DLD1 (cell line): ENCODE measurements at regions not wholly inside any gene's neighbourhood (a gene's known extent, or its start where the extent isn't known, plus 50 kb on each side); places are given as distances from the start of the nearest gene placed in this dataset.
"Not testable (repeated sequence)": the region's sequence is repeated elsewhere in the genome, so short reads cannot be mapped to it uniquely, and the experiment has no call there.

Experiments used
- in situ Hi-C: cut with HindIII; loops from 2 replicates; pipeline ENCODE4 v1.10.0; 2017; ENCODE audit warnings: low sequenced_read_pairs

DNA sequence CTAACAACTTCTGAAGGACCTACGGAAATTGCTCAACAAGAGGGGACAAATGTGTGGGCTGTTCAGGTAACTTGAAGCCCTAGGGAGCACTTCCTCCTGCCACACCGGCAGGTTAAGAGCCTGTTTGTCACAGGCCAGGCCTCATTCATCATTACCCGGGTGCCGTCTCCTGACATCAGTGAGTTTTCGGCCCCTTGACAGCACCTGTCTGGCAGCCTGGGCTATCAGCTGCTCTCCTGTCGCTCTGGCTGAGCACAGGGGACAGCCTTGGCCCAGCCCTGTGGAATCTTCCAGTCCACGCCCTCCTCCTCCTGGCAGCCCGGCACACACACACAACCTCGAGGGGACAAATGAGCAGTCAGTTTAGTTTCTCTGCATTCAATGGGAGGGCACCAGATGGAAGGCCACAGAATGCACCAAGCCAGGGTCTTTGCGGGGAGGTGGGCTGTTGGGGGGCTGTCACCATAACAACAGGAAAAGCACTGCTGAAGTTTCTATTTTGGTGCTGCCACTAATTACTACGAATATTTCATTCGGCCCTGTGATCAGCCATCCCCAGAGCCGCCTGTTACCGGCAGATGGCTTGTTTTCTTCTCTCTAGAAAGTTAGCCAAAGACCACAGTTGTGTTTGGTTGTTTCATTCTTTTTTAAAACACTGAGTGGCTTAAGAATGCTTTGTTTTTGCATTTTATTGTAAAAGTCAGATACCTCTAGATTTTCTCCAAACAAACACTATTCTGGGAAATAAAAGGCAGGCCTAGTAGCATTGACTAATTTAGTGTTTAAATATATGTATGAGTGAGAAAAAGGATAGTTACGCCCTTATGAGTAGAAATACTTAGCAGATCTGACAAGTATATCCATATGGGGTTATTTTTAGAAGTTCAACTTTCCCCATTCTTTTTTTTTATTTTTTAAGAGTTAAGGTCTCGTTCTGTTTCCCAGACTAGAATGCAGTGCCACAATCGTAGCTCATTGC lies 189.9 kb upstream of the NDUFV2 start:
- in situ Hi-C loops = no loop called here

DNA sequence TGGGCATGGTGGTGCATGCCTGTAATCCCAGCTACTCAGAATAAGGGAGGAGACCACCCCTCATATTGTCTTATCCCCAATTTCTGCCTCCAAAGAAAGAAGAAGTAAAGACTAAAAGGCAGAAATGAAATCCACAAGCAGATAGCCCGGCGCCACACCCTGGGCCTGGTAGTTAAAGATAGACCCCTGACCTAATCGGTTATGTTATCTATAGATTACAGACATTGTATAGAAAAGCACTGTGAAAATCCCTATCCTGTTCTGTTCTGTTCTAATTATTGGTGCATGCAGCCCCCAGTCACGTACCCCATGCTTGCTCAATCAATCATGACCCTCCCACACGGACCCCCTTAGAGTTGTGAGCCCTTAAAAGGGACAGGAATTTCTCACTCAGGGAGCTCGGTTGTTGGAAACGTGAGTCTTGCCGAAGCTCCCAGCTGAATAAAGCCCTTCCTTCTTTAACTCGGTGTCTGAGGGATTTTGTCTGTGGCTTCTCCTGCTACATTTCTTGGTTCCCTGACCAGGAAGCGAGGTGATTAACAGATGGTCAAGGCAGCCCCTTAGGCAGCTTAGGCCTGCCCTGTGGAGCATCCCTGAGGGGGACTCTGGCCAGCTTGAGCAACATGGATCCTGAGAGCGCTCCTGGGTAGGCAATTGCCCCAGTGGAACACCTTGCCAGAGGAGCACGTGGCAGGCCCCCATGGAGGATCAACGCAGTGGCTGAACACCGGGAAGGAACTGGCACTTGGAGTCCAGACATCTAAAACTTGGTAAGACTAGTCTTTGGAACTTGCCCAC lies 188.7 kb upstream of the NDUFV2 start:
- in situ Hi-C loops = not testable (repeated sequence)

DNA sequence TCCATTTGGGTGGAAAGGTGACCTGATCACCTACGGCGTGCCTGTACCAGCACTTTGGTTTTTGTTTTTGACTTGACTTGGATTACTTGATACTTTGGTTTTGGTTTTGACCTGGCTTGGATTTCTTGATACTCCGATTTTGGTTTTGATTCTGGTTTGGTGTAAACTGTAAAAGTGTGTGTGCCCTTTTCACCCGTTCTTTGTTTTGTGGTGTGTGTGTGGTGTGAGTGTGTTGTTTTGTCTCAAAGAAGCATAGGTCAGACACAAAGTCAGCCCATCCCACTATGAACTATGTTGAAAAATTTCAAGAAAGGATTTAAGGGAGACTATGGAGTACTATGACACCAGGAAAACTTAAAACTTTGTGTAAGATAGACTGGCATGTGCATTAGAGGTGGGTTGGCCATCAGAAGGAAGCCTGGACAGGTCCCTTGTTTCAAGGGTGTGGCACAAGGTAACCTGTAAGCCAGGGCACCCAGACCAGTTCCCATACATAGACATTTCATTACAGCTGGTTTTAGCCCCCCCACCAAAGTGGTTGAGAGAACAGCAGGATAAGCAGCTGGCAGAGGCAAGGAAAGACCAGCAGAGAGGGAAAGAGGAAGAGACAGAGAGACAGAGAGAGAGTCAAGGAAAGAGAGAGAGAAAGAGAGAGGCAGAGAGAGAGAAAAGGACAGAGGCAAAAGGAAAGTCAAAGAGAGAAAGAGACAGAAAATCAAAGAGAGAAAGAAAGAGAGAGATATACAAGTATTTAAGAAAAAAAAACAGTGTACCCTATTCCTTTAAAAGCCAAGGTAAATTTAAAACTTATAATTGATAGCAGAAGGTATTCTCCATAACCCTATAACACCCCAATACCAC lies 187.9 kb upstream of the NDUFV2 start:
- in situ Hi-C loops = not testable (repeated sequence)

DNA sequence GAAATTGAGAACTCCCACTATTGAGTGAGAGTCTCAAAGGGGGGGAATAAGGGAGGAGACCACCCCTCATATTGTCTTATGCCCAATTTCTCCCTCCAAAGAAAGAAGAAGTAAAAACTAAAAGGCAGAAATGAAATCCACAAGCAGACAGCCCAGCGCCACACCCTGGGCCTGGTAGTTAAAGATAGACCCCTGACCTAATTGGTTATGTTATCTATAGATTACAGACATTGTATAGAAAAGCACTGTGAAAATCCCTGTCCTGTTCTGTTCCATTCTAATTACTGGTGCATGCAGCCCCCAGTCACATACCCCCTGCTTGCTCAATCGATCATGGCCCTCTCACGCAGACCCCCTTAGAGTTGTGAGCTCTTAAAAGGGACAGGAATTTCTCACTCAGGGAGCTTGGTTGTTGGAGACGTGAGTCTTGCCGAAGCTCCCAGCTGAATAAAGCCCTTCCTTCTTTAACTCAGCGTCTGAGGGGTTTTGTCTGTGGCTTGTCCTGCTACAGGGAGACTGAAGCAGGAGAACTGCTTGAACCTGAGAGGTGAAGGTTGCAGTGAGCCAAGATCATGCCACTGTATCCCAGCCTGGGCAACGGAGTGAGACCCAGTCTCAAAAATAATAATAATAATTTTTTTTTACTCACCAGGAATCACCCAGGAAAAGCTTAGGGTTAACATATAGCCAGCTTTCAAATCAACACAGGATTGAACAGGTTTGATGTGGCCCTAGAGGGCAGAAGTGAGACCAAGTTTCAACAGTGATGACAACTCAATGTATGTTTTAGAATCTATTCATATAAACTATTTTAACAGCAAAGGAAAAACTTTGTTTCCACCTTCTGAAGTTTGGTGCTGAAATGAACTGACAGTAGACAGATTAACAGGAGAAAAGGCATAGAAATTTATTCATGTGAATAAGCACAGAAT lies 181.4 kb upstream of the NDUFV2 start:
- in situ Hi-C loops = not testable (repeated sequence)

DNA sequence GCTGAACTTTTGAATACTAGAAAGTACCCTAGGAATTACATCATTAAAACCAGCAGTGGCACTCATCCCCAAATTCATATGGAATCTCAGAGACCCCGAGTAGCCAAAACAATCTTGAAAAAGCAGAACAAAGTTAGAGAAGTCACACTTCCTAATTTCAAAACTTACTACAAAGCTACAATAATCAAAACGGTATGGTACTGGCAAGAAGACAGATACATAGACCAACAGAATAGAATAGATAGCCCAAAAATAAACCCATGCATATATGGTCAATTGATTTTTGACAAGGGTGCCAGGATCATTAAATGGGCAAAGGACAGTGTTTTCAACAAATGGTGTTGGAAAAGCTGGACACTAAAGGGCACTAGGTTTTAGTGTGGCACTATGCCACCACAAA lies 176.0 kb upstream of the NDUFV2 start:
- in situ Hi-C loops = no loop called here

DNA sequence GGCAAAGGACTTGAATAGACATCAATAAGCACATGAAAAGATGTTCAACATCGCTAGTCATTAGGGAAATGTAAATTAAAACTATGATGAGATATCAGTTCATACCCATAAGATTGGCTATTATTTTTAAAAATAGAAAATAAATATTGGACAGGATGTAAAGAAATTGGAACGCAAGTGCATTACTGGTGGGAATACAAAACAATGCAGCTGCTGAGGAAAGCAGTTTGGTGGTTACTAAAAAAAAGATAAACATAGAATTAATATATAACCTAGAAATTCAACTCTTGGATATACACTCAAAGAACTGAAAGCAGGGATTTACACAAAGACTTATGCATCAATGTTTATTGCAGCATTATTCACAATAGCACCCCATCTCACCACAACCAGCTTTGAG lies 174.5 kb upstream of the NDUFV2 start:
- in situ Hi-C loops = no loop called here

DNA sequence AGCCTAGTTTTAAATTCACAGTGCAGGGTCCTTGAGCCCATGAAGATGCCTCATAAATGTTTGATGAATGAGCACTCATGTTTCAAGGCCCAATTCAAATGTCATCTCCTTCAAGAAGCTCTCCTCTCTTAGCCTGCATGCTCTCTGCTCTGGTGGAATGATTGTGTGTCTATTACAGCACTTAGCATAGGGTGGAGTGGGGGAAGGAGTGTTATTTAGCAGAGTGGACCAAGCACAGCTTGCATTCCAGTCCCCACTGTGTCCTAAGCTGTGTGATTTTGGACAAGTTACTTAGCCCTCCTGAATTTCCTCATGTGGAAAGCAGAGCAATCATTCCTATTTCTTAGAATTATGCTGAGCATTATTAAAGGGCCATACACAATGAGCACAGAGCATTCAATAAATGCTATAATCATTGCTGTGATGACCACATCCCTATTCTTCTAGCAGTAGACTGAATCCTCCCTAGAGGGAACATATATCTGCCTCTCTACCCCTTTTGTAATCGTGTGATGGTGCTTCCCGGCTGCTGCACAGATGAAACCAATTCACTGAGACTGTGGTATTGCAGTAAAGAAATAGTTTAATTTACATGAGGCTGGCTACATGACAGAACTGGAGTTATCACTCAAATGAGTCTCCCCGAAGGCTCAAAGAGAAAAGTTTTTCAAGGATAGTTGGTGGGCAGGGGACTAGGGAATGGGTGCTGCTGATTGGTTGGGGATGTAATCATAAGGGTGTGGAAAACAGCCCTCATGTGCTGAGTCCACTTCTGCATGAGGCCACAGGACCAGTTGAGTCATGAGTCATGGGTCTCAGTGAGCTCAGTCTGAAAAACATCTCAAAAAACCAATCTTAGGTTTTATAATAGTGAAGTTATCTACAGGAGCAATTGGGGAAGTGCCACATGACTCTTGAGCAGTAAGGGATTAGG lies 173.4 kb upstream of the NDUFV2 start:
- in situ Hi-C loops = no loop called here

DNA sequence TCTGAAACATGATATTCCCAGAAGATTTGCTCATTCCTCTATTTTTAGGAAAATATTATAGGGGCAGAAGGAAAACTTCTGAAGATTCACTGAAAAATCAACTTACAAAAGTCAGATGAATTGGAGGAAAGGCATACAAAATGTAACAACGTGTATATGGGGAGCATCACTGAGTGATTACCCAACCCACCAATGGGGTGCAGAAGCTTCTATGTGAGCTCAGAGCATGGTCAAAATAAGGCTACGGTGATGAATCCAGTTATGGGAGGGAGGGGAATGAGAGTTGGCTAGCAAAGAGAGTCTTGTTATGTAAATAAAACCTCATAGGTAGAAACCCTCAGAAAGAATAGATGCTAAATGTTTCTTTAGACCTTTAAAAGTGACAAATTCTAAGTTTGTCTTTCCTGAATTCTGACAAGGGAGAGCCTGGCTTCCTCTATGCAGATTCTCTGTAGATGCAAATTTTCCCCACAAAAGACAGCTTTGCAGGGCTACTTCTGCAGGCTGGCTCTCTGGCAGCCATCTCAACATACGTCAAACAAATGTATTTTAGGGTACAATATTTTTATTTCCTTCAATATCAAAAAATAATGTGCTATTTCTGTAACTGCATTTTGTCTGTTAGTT lies 171.4 kb upstream of the NDUFV2 start:
- in situ Hi-C loops = no loop called here

DNA sequence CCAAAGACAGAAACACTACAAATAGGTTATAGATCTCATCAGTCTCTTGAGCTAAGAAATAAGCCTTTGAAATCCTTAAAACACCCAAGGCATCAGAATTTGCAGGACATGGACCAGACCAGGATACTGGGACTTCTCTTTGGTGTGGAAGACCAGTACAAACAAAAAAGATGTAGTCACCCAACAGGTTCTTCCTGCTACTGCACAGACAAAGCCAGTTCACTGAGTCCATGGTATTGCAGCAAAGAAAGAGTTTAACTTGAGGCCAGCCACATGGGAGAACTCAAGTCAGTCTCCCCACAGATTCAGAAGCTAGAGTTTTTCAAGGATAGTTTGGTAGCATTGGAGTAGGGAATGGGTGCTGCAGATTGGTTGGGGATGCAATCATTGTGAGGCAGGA lies 169.6 kb upstream of the NDUFV2 start:
- in situ Hi-C loops = no loop called here

DNA sequence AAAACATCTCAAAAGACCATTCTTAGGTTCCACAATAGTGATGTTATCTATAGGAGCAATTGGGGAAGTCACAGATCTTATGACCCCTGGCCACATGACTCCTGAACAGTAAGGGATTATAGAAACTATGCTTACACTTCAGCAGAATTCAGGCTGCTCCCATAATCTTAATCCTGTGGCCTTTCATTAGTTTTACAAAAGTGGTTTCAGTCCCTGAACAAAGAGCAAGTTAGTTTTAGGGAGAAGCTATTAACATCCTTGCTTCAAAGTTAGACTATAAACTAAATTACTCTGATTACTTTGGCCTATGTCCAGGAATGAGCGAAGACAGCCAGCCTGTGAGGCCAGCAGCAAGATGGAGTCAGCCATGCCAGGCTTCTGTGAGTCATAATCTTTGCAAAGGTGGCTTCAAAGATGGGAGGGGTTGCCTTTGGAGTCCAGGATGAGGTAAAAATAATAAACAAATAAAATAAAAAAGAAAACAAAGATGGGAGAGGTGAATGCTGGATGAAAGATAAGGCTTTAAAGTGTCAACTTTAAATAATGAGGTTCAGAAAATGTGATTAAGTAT lies 168.7 kb upstream of the NDUFV2 start:
- in situ Hi-C loops = no loop called here

DNA sequence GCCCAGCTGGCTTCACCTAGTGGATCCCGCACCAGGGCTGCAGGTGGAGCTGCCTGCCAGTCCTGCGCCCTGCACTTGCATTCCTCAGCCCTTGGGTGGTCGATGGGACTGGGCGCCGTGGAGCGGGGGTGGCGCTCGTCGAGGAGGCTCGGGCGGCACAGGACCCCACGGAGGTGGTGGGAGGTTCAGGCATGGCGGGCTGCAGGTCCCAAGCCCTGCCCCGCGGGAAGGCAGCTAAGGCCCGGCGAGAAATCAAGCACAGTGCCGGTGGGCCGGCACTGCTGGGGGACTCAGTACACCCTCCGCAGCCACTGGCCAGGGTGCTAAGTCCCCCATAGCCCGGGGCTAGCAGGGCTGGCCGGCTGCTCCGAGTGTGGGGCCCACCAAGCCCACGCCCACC lies 167.2 kb upstream of the NDUFV2 start:
- in situ Hi-C loops = not testable (repeated sequence)

DNA sequence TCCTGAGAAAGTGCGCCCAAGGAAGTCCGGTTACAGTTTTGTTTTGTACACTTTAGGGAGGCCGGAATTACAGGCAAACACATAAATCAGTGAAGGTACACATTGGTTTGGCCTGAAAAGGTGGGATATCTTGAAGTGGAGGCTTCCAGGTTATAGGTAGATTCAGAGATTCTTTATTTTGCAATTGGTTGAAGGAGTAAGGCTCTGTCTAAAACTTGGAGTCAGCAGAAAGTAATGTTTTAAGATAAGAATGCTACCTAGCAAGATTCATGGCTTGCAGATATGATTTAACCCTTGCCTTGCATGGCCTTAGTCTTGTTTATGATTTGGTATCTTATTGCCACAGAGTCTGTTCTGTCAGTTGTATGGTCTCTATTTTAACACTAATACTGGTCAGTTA lies 165.9 kb upstream of the NDUFV2 start:
- in situ Hi-C loops = no loop called here

DNA sequence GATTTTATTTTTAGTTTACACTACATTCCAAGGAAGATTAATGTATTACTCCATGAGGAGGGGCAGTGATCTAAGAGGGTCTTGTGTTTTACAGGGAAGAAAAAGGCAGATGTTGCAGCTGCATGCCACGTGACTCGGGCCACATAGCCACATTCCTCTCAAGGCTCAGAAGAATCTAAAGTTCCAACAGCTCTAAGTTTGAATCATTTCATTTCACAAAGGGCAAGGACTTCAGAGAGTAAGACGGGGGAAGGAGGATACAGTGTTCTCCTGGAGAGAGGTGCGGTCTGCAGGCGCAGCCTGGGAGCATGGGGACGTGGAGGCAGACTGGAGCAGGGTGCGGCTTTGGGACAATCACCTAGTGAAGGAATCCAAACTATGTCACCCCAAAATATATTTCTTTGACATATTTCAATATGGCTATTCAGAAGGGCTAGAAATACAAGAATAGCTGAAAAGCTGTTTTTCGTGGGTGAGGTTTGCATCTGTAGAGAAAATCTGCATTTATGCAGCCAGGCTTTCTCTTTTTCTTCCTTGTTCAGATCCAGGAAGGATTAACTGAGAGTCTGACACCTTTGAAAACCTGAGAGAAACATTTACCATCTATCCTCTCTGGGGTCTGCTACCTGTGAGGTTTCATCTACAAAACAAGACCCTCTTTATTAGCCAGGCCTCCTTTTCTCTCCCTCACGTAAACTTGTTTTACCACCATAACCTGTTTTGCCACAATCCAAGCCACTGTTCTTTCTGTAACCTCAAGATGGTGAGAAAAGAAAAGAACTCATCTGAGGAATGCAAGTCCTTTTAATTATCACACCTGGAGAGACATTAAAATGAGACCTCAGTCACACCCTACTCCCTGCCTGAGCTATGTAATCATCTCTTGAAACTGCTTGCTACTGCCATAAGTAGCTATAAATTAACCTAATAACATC lies 165.1 kb upstream of the NDUFV2 start:
- in situ Hi-C loops = no loop called here

DNA sequence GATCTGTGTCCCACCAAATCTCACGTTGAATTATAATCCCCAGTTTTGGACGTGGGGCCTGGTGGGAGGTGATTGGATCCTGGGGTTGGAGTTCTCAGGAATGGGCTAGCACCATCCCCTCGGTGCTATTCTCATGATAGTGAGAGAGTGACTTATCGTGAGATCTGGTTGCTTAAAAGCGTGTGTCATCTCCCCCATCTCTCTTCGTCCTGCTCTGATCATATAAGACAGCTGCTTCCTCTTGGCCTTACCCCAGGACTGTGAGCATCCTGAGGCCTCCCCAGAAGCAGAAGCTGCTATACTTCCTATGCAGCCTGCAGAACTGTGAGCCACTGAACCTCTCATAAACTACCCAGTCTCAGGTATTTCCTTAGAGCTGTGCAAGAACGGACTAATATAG lies 163.7 kb upstream of the NDUFV2 start:
- in situ Hi-C loops = no loop called here

DNA sequence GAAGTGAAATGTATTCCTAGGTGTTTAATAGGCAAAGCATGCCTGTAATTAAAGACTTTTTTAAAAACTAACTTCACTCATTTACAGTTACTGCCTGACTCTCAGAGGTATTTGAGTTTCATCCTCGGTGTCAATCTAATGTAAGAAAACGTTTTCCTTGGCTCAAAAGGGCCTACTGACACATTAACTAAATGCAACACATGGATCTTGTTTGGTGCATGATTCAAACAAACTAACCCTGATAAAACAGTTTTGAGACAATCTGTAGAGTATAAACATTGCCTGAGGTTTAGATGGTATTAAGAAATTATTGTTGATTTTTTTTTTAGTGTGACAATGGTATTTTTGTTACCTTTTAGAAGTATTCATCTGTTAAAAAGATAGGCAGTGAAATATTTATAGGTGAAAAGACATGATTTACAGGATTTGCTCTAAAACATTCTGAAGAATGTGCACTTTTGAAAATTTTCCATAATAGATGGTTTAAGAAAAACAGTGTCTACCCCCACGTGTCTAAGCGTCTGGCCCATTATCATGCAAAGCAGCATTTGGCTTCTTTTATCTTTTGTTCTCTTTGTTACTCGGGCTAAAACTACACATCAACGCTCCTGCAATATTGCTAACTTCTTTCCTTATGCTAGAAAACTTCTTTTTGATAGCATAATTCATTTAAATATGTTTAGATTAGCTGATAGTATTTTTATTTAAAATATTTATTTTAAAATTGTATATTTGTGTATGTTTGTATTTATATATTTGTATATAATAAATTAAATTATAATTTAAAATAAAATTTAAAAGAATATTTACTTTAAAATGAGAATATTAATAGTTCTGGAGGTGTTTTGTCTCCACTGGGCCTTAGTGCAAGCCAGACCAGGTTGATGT lies 160.2 kb upstream of the NDUFV2 start:
- in situ Hi-C loops = no loop called here
